Esophagus squamous epithelium (tissue), 4 donors: ENCODE measurements at regions not wholly inside any gene's neighbourhood (a gene's known extent, or its start where the extent isn't known, plus 50 kb on each side); places are given as distances from the start of the nearest gene placed in this dataset.

Experiments
- CTCF ChIP-seq, 6 experiments: fragments of 450-650 bp in 4 of 6; fragments of 200-600 bp in 2 of 6; sonication (generic) in 2 of 6; IDR thresholded peaks; one replicate each; pipeline ENCODE4 v1.5.1; 2016 to 2019; ENCODE audit warnings: antibody characterized with exemption in 6 of 6, mild to moderate bottlenecking in 4 of 6, moderate library complexity in 4 of 6
- POLR2A ChIP-seq, 4 donors: fragments of 450-650 bp; IDR thresholded peaks; one replicate each; pipeline ENCODE4 v1.6.1; 2017; ENCODE audit warnings: antibody characterized with exemption in 4 of 4, mild to moderate bottlenecking in 4 of 4, moderate library complexity in 3 of 4

GRCh38 chr9:107410420-107410819 lies 79.1 kb downstream of the KLF4 start:
- TF ChIP-seq CTCF (IDR thresholded peaks at IDR 0.05) (no peak), POLR2A (IDR thresholded peaks at IDR 0.05) (no peak)
